HG02981 (cell line): ENCODE measurements at regions not wholly inside any gene's neighbourhood (a gene's known extent, or its start where the extent isn't known, plus 50 kb on each side); places are given as distances from the start of the nearest gene placed in this dataset.

ENCODE experiments used
- ATAC-seq: cut with Tn5 transposase; IDR thresholded peaks from one replicate; pipeline ENCODE4 v1.9.1; 2021; ENCODE audit warnings: mild to moderate bottlenecking, moderate library complexity; ENCODE audit not compliant: unreplicated experiment

GRCh38 chr14:98728024-98728423 lies 544.0 kb downstream of the BCL11B start:
- ATAC-seq = no peak

DNA sequence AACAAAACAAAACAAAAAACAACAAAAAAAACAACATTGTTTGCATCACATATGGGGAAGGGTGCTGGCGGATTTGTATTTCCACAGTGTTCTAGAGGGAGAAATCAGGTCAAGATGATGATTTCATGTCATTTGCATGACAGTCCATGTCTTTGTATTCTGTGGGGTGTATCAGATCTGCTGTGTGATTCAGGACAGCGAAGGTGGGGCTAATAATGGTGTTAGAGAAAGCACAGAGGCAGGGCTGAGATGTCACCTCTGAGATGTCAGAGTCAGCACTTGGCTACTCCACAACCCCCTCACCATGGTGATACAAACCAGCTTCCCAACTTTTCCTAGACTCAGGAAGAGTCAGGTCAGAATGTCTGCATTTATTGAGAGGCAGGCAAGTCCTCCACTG lies 543.2 kb downstream of the BCL11B start:
- ATAC-seq = no peak

GRCh38 chr14:98731286-98731685 lies 540.7 kb downstream of the BCL11B start:
- no peak for ATAC-seq

DNA sequence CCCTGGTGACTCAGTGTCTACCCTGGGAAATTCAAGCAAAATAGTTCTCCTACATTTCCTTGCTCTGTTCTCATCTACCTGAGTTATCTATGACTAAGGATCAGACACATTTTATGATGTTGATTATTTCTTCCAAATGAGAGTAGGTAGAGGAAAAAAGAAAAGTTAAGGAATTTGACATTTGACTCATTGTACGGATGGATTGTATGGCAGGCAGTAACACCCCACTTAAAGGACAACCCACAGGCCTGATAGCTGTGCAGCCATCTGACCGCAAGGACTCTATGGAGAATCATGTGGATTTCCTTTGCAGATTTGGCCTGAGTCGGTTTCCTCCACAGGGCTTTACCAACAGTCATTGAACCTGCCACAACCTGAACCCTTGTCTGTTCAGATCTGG lies 540.3 kb downstream of the BCL11B start:
- no peak for ATAC-seq

DNA sequence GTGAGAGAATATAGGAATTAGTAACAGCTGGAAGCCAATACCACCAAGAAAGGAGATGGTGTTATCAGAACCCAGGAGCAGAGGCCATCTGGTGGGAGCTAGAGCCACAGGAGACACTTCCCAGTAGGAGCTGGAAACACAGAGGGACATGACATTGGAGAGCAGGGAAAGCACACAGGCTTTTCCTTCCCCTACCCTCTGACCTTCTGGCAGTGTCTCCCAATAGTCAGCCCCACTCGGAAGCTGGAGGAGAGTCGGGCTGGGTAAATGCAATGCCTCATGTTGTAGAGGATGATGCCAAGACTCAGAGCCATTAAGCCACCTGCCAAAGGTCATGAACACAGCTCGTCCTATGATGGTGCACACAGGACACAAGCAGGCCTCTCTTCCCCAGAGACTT lies 538.5 kb downstream of the BCL11B start:
- no peak for ATAC-seq

DNA sequence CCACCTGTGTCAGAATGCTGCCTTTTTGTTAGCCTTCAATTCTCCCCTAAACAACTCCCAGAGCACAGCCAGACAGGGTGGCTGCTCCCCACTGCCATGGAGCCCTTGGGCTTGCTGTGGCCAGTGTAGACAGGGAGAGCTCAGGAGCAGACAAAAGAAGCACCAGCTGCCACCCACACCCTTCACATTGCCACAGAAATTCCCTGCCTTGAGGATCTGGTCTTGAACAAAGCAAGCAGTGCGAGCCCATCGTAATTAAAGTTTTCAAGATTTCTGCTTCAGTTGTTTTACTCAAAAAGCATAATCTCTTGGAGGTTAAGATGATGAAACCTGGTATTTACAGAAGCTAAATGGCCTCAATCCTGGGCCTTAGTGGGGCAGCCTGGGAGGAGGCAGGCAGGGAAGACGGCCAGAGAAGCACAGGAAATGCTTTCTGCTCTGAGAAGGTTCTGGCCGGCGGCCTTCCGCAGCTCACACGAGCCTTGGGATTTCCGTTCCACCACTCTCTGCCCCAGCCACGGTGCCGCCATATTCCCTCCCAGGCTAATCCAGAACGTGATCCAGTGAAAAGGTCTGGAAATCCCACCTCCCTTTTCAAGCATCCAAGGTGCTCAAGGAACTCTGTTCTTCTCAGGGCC lies 535.2 kb downstream of the BCL11B start:
- ATAC-seq = no peak

DNA sequence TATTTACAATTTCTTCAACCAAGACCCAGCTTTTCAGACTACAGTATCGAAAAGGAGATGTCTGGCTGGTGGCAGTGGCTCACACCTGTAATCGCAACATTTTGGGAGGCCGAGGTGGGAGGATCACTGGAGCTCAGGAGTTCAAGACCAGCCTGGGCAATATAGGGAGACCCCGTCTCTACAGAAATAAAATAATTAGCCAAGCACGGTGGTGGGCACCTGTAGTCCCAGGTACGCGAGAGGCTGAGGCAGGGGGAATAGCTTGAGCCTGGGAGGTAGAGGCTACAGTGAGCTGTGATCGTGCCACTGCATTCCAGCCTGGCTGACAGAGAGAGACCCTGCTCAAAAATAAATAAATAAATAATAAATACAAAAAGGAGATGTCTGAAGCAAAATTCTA lies 530.5 kb downstream of the BCL11B start:
- ATAC-seq = no peak

DNA sequence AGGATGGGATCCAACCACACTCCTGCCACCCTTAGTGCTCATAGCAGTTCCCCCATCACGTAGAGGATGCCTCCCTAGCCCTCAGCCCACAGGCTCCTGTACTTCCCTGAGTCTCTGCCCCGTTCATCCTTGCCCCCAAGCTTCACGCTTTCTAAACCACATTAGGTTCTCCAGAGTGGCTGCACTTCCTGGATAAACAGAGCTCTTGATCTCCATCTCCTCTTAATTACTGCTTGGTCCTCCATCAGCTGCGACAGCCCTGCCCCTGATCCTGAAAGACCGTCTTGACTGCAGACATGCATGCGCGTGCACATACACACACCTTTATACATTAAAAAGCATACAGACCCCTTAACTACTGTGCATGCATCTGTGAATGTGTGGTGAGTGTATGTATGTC lies 530.0 kb downstream of the BCL11B start:
- ATAC-seq = no peak

DNA sequence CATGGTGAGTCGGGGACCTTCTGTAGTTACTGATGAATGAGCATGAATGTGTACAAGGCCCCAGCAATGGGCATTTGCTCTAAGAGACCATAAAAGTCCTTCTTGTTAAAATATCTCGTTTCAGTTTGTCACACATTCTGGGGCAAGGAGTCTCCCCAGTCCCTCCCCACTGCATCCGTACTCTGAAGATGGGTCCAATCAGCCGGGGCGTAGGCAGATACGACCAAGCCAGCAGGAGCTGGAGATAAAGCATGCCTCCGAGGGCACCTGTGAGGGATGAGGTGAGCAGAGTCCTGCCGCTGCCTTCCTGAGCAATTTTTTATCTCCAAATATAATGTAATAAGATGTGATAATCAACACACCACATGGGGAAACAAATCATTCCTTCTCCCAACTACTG lies 528.5 kb downstream of the BCL11B start:
- no peak for ATAC-seq

- no peak for ATAC-seq
Observed at GRCh38 chr14:98748966-98749365, 523.0 kb downstream of the BCL11B start.

GRCh38 chr14:98751110-98751509 lies 520.9 kb downstream of the BCL11B start:
- no peak for ATAC-seq

DNA sequence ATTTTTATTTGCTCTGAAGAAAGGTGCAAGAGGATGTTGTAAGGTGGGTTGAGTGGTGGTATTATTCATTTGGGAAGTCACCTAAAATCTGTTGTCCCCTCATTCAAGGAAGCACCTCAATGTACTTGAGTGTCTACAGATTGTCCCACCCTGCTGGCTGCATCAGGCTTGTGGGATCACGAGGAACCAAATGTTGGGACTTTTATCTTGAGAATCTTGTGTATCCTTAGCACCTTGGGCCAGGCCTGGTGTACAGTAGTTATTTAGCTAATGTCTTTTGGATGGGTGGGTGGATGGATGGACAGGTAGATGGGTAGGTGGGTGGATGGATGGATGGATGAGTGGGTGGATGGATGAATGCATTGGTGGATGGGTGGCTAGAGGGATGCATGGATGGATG lies 519.3 kb downstream of the BCL11B start:
- ATAC-seq = no peak

DNA sequence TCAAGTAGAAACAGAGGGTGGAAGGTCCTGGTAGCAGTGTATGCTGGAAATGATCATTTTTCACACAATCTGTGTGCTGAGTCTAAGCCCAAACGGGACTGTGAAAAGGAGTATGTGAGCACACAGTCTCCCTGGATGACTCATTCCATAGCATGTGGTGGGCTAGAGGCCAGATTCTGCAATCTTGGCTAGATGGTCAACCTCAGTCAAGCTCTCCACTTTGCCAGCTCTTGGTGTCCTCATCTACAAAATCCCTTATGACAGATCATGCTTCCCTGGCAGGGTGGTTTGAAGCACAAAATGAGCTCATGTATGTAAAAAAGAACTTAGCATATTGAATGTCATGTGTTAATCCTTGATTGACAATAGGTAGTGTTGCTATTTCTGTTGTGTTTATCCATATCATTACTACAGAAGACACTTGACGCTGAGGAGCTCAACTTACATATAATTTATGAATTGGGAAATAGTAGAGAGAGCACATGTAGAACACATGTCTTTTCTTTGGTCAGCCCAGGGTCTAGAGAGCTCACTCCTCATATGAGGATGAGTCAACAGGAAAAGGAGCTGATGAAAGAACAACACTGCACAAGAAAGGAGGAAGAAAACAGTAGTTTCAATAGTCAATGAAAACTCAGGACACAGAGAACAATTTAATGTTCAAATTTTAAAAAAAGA lies 517.5 kb downstream of the BCL11B start:
- no peak for ATAC-seq

DNA sequence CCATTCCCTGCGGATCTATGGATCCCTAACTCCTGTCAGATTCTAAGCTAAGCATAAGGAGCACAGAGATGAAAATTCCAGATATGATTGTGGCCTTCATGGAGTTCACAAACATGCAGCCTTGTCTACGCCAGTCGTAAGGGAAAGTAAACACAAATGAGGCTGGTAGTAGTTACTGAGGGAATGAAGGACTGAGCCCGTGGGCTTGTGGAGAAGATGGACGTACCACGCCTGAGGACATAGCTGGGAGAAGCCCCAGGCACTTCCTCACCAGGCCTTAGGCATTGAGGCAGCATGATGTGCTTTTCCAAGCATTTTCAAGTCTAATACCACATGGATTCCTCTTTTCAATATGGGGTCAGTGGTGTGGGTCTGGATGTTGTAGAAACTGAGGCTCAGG lies 515.2 kb downstream of the BCL11B start:
- no peak for ATAC-seq

GRCh38 chr14:98758440-98758839 lies 513.6 kb downstream of the BCL11B start:
- ATAC-seq = no peak

DNA sequence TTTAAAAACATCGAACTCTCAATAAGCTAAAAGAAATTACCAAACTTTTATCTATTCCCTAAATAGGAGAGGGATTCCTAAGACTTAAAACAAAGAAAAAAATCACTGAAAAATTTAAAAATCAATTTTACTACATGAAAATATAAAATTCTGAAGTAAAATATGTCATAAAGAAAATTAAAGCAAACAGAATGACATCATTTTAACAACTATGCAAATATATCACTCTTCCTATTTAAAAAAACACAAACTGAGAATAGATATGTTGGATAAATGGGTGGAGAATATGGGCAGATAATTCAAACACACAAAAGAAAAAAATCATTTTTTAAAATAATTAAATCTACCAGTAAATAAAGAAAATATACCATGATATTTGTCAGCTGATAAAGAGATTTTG lies 510.0 kb downstream of the BCL11B start:
- no peak for ATAC-seq

GRCh38 chr14:98766818-98767217 lies 505.2 kb downstream of the BCL11B start:
- no peak for ATAC-seq

GRCh38 chr14:98769326-98769725 lies 502.7 kb downstream of the BCL11B start:
- ATAC-seq = no peak

- ATAC-seq = no peak
Observed at GRCh38 chr14:98770151-98770550, 501.8 kb downstream of the BCL11B start.

- ATAC-seq = no peak
Observed at GRCh38 chr14:98773814-98774213, 498.2 kb downstream of the BCL11B start.

DNA sequence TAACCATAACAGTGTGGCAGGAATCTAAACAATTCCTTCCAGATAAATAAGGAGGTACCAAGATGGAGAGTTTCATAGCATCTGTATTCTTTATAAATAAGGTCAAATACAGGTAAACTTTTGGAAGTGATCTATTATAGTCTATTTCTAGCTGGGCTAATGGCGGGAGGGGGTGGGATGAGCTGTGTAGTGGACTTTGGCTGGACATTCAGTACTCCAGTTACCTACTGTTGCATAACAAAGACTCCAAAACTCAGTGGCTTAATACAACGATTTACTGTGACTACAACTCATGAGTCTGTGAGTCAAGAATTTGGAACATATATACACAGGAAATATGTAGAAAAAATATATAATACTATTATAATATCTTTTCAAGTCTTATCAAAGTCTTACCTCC lies 496.1 kb downstream of the BCL11B start:
- ATAC-seq = no peak

GRCh38 chr14:98782062-98782461 lies 489.9 kb downstream of the BCL11B start:
- ATAC-seq = no peak

- no peak for ATAC-seq
Observed at GRCh38 chr14:98785578-98785977, 486.4 kb downstream of the BCL11B start.
